Left lung (tissue), 4 donors: ENCODE measurements at regions not wholly inside any gene's neighbourhood (a gene's known extent, or its start where the extent isn't known, plus 50 kb on each side); places are given as distances from the start of the nearest gene placed in this dataset.

ENCODE experiments used
- ATAC-seq: fragments of 200-7000 bp; cut with Tn5 transposase; one replicate; pipeline ENCODE4 v1.9.1; 2020; ENCODE audit warnings: moderate library complexity
- DNase-seq, 4 donors: peaks; one replicate each; pipeline ENCODE4 v3.0.0-alpha.2; 2013 to 2020
- H3K27ac ChIP-seq, 2 donors: fragments of 200-600 bp; sonication (generic) in 1 of 2; one replicate each; pipeline versions ENCODE4 v1.5.0 to v1.8.0; 2020 to 2021
- H3K27me3 ChIP-seq, 2 donors: fragments of 200-600 bp; sonication (generic) in 1 of 2; one replicate each; pipeline versions ENCODE4 v1.5.0 to v1.8.0; 2020 to 2021
- H3K36me3 ChIP-seq, 2 donors: fragments of 200-600 bp; sonication (generic) in 1 of 2; one replicate each; pipeline versions ENCODE4 v1.5.0 to v1.8.0; 2020 to 2021
- H3K4me1 ChIP-seq, 2 donors: fragments of 200-600 bp; one replicate each; pipeline ENCODE4 v1.8.0; 2021
- H3K4me3 ChIP-seq, 2 donors: fragments of 200-600 bp; sonication (generic) in 1 of 2; one replicate each; pipeline versions ENCODE4 v1.5.0 to v1.8.0; 2020 to 2021; ENCODE audit warnings: mild to moderate bottlenecking in 1 of 2
- H3K9me3 ChIP-seq, 2 donors: fragments of 200-600 bp; sonication (generic) in 1 of 2; one replicate each; pipeline versions ENCODE4 v1.5.0 to v1.8.0; 2020 to 2021
- intact Hi-C, 2 donors: fragments of 100-400 bp; cut with DNase I; formaldehyde crosslinking; loops; one replicate each; pipeline versions ENCODE4 v1.11.2 to v1.14.2; 2022
- TF ChIP-seq, protein P1 (sequence below), 2 donors: fragments of 200-600 bp; sonication (generic) in 1 of 2; IDR thresholded peaks; one replicate each; pipeline versions ENCODE4 v1.5.0 to v1.8.0; 2021; ENCODE audit warnings: antibody characterized with exemption in 2 of 2
- donor health status: DM: no; HTN: yes; CAD: no.
- donor health status: DM: no; HTN: no; CAD: no.

DNA sequence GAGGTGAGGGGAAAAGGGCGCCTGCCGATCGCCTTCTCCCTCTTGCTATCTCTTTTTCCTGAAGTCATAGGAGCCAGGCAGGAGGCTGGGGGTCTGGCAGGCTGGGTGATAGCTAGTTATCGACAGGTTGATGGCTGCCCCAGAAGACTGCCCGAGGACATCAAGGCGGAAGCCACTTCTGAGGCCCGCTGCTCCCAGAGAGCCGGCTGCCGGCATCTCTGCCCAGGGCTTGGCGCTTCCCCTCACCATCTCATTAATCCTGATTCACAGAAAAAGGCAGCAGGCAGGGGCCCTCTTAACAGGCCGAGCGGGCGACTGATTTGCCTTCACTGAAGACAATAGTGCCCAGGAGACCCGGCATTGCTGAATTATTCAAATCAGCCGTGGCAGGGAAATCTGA, 124.2 kb downstream of the MIAT start:
- H3K27me3 ChIP-seq, result no peaks in the 10 kb centered on the region
- TF ChIP-seq, protein P1, sequence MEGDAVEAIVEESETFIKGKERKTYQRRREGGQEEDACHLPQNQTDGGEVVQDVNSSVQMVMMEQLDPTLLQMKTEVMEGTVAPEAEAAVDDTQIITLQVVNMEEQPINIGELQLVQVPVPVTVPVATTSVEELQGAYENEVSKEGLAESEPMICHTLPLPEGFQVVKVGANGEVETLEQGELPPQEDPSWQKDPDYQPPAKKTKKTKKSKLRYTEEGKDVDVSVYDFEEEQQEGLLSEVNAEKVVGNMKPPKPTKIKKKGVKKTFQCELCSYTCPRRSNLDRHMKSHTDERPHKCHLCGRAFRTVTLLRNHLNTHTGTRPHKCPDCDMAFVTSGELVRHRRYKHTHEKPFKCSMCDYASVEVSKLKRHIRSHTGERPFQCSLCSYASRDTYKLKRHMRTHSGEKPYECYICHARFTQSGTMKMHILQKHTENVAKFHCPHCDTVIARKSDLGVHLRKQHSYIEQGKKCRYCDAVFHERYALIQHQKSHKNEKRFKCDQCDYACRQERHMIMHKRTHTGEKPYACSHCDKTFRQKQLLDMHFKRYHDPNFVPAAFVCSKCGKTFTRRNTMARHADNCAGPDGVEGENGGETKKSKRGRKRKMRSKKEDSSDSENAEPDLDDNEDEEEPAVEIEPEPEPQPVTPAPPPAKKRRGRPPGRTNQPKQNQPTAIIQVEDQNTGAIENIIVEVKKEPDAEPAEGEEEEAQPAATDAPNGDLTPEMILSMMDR (IDR thresholded peaks at IDR 0.05), result no peak
- no peak for DNase-seq
- no peaks in the 10 kb centered on the region for H3K4me1 ChIP-seq
- no peak overlapping the region for H3K27ac ChIP-seq
- no peaks in the 10 kb centered on the region for H3K9me3 ChIP-seq
- no peak for ATAC-seq
- H3K36me3 ChIP-seq, result peaks cover 0 to 55% of the 10 kb centered on the region in 2 donors
- no peak overlapping the region for H3K4me3 ChIP-seq
- intact Hi-C loops, result no loop called here

DNA sequence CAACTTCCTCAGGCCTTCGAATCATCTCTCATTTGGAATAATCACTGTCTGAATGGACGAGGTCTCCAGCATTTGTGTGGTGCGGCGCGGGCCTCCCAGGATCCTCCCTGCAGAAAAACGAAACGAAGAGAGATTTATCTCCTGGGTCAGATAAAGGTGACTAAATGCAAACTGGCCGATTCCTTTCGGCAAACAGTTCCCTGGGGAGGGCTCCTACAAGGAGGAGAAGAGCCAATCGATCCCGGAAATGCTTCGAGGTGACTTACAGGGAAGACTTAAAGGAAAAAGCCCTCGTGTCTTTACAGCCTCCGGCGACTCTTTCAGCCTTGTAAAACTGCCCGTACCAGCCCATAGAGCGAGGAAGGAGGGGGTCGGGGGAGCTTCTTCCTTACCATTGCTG, 126.5 kb downstream of the MIAT start:
- Histone ChIP-seq H3K36me3 (peaks cover 0 to 48% of the 10 kb centered on the region in 2 donors), H3K4me1 (no peaks in the 10 kb centered on the region), H3K27ac (no peak overlapping the region), H3K4me3 (no peak overlapping the region), H3K27me3 (no peaks in the 10 kb centered on the region), H3K9me3 (no peaks in the 10 kb centered on the region)
- DNase-seq (no peak), ATAC-seq (no peak)
- intact Hi-C loops, result no loop called here
- TF ChIP-seq, protein P1 (IDR thresholded peaks at IDR 0.05), result no peak

DNA sequence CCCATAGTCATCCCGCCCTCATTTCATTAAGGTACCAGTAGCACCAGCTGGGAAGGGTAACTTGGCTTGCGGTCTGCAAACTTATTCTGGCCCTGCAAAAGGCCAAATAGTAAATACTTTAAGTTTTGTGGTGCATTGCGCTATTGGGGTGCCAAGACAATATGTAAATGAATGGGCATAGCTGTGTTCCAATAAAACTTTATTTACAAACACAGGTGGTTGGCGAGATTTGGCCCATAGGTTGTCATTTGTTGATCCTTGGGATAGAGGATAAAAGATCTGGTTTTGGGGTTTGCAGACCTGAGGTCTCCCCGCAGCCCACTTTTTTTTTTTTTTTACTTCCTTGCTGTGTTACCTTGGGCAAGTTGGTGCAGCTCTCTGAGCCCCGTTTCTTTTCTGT, 127.4 kb downstream of the MIAT start:
- Histone ChIP-seq H3K4me3 (no peak overlapping the region), H3K9me3 (no peaks in the 10 kb centered on the region), H3K36me3 (peaks cover 0 to 39% of the 10 kb centered on the region in 2 donors), H3K27ac (no peak overlapping the region), H3K4me1 (no peaks in the 10 kb centered on the region), H3K27me3 (no peaks in the 10 kb centered on the region)
- intact Hi-C loops, result no loop called here
- TF ChIP-seq, protein P1 (IDR thresholded peaks at IDR 0.05), result no peak
- no peak for ATAC-seq
- no peak for DNase-seq

- no peaks in the 10 kb centered on the region for H3K4me1 ChIP-seq
- no peak for ATAC-seq
Observed at GRCh38 chr22:26785932-26786331, 128.5 kb downstream of the MIAT start.

DNA sequence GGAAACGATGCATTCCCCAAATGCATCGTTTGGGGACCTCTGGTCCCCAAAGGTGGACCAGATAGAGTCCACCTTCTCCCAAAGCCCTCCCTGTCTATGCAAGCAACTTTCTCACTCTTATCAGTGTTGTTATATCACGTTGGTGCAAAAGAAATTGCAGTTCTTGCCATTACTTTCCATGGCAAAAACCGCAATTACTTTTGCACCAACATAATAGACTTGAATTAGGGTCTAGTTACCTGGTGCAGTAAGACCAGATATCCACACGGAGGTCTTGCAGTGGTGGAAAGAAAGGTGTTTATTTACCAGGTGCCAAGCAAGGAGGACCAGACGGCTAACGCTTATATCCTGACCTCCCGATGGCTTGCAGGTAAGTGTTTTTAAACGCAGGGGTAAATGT, 129.0 kb downstream of the MIAT start:
- Histone ChIP-seq H3K9me3 (no peaks in the 10 kb centered on the region), H3K27ac (no peak overlapping the region), H3K4me3 (no peak overlapping the region), H3K27me3 (no peaks in the 10 kb centered on the region), H3K36me3 (peaks cover 0 to 29% of the 10 kb centered on the region in 2 donors), H3K4me1 (no peaks in the 10 kb centered on the region)
- intact Hi-C loops, result no loop called here
- DNase-seq (no peak), ATAC-seq (no peak)
- TF ChIP-seq, protein P1 (IDR thresholded peaks at IDR 0.05), result no peak

More at GRCh38 chr22:26785932-26786331, 128.5 kb downstream of the MIAT start:
- Histone ChIP-seq H3K9me3 (no peaks in the 10 kb centered on the region), H3K4me3 (no peak overlapping the region), H3K27ac (no peak overlapping the region), H3K27me3 (no peaks in the 10 kb centered on the region), H3K36me3 (peaks cover 0 to 32% of the 10 kb centered on the region in 2 donors)
- intact Hi-C loops, result no loop called here
- DNase-seq, result no peak
- TF ChIP-seq, protein P1 (IDR thresholded peaks at IDR 0.05), result no peak
